ENCODE measurements at regions not wholly inside any gene's neighbourhood (a gene's known extent, or its start where the extent isn't known, plus 50 kb on each side); places are given as distances from the start of the nearest gene placed in this dataset.

DNA sequence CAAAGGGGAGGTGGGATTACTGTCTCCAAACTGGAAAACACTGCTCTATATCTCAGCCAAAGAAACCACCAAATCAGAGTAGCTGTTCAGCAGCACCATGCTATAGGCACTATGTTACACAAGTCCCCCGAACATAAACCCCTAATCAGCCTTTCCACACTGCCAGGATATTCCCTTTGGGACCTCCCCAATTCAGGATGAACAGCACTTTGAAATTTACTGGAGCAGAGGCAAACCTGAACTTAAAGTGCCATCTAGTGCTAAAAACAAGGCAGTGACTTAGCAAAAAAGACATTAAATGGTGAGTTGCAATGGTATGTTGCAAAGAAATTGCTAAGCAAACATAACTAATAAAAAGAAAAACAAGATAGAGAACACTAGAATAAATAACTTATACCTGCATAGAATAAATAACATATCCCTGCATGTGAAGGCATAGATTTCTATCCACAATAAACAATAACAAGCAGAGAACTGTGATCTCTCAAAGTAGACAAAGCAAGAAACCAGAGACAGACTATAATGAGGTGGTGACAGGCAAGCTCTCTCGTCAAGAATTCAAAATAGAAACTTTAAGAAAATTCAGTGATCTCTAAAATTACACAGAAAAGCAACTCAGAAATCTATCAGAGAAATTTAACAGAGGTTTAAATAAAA, 584.4 kb upstream of the ACO1 start:
- CTCF ChIA-PET = no interaction called here
- POLR2A ChIA-PET = no interaction called here

GRCh38 chr9:31807574-31808256, 576.7 kb upstream of the ACO1 start:
- ChIA-PET POLR2A (no interaction called here), CTCF (interaction anchor here (0.6 kb wide), 1 partner anchor 444 kb away, joined by 4 read pairs; no protein-coding TSS in a partner anchor)
- Histone ChIP-seq H3K4me3 (ENCODE audit: low read depth in 2 of 2, low read length in 2 of 2) (no peak overlapping the region), H3K9me3 (ENCODE audit: control insufficient read depth, insufficient read depth, low read depth, low read length) (0 out of 2 replicates have a peak, but pooled peaks cover 3% of the 10 kb centered on the region), H3K4me1 (ENCODE audit: control insufficient read depth, insufficient read depth, low read length) (no peaks in the 10 kb centered on the region), H3K36me3 (ENCODE audit: control insufficient read depth, insufficient read depth, low read length) (no peaks in the 10 kb centered on the region), H3K27ac (ENCODE audit: low read length) (no peak overlapping the region), H3K27me3 (ENCODE audit: control insufficient read depth, insufficient read depth, low read length) (no peaks in the 10 kb centered on the region)
- ATAC-seq = peak; percentile 63
- BruUV-seq (replicated peaks) = no TSS peak
- TF ChIP-seq TCF7L2 (IDR thresholded peaks at IDR 0.05; ENCODE audit: low read depth, low read length) (no peak), CTCF (IDR thresholded peaks at IDR 0.05) (peak; percentile 44)
- in situ Hi-C loops (cut with HindIII; ENCODE audit: low pct_unique_long_range_greater_than_20kb, low sequenced_read_pairs) = no loop called here
- no peak for DNase-seq (ENCODE audit: low read depth, low spot score)
- intact Hi-C loops (cut with micrococcal nuclease; ENCODE audit: unreplicated experiment) = no loop called here

More for the DNA sequence above, 584.4 kb upstream of the ACO1 start:
- intact Hi-C loops (cut with micrococcal nuclease; ENCODE audit: unreplicated experiment) = no loop called here
- TF ChIP-seq POLR2AphosphoS5 (IDR thresholded peaks at IDR 0.05; ENCODE audit: low read depth, low read length) = no peak
- TF ChIP-seq CTCF (IDR thresholded peaks at IDR 0.05) = peak; percentile 53
- in situ Hi-C loops (cut with HindIII; ENCODE audit: low pct_unique_long_range_greater_than_20kb, low sequenced_read_pairs) = no loop called here
- H3K27ac ChIP-seq (ENCODE audit: low read length) = no peak overlapping the region
- no peak overlapping the region for H3K4me3 ChIP-seq (ENCODE audit: low read depth in 2 of 2, low read length in 2 of 2)
- no peaks in the 10 kb centered on the region for H3K9me3 ChIP-seq (ENCODE audit: control insufficient read depth, insufficient read depth, low read depth, low read length)
- ATAC-seq = peak; percentile 65; the same call in 1 of the 2 replicates
- BruUV-seq (replicated peaks) = no TSS peak
- H3K36me3 ChIP-seq (ENCODE audit: control insufficient read depth, insufficient read depth, low read length) = no peaks in the 10 kb centered on the region
- no peaks in the 10 kb centered on the region for H3K27me3 ChIP-seq (ENCODE audit: control insufficient read depth, insufficient read depth, low read length)
- no peak for DNase-seq (ENCODE audit: low read depth, low spot score)
- H3K4me1 ChIP-seq (ENCODE audit: control insufficient read depth, insufficient read depth, low read length) = no peaks in the 10 kb centered on the region

DNA sequence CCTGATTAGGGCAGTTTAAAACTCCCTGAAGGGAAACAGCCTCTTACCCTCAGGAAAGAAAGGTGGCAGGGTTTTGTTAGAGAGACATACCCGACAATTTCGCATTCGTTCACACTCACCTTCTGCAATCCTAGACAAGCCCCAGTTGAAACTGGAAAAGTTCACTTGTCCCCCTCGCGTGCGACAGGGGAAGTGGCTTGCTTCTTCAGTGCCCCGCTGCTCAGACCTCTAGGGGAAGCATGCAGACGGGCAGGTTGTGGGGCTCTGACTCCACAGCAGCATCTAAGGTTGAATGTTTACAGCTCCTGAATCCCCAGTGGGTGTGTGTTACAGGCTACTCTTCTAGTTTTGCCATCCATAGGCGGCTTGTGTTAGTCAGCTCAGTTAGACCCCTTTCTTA, 575.7 kb upstream of the ACO1 start:
- CTCF ChIA-PET = no interaction called here

More for the DNA sequence above, 575.7 kb upstream of the ACO1 start:
- Histone ChIP-seq H3K4me3 (ENCODE audit: low read depth in 2 of 2, low read length in 2 of 2) (no peak overlapping the region), H3K4me1 (ENCODE audit: control insufficient read depth, insufficient read depth, low read length) (no peaks in the 10 kb centered on the region), H3K36me3 (ENCODE audit: control insufficient read depth, insufficient read depth, low read length) (no peaks in the 10 kb centered on the region), H3K27me3 (ENCODE audit: control insufficient read depth, insufficient read depth, low read length) (no peaks in the 10 kb centered on the region), H3K9me3 (ENCODE audit: control insufficient read depth, insufficient read depth, low read depth, low read length) (0 out of 2 replicates have a peak, but pooled peaks cover 3% of the 10 kb centered on the region), H3K27ac (ENCODE audit: low read length) (no peak overlapping the region)
- no peak for ATAC-seq
- in situ Hi-C loops (cut with HindIII; ENCODE audit: low pct_unique_long_range_greater_than_20kb, low sequenced_read_pairs) = no loop called here
- intact Hi-C loops (cut with micrococcal nuclease; ENCODE audit: unreplicated experiment) = no loop called here
- TF ChIP-seq POLR2AphosphoS5 (IDR thresholded peaks at IDR 0.05; ENCODE audit: low read depth, low read length) (no peak), REST (IDR thresholded peaks at IDR 0.05; ENCODE audit: insufficient read depth in 1 of 2, low read depth in 2 of 2, low read length in 1 of 2) (no peak), TCF7L2 (IDR thresholded peaks at IDR 0.05; ENCODE audit: low read depth, low read length) (no peak), CTCF (IDR thresholded peaks at IDR 0.05) (no peak), SIN3A (IDR thresholded peaks at IDR 0.05; ENCODE audit: borderline replicate concordance, insufficient read depth, low read depth, low read length) (no peak)
- POLR2A ChIA-PET = no interaction called here
- no TSS peak for BruUV-seq (replicated peaks)
- no peak for DNase-seq (ENCODE audit: low read depth, low spot score)
